ENCODE measurements at regions not wholly inside any gene's neighbourhood (a gene's known extent, or its start where the extent isn't known, plus 50 kb on each side); places are given as distances from the start of the nearest gene placed in this dataset.

DNA sequence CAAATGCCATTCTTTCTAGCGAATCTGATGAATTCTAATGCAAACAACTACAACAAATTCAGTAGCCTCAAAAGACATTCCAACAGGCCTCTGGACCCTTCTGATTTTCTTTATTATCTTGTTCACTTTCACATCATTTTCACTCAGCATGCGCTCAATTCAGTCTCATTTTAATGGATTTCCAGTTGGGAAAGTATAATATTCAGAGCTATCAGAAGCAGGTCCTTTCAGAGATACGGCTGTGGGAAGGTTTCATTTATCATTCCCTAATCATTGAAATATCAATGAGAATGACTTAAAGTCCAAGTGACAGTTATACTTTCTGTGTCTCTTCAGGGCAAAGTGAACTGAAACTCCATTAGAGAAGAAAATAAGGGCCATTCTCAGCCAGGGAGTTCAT, 1083.7 kb upstream of the FLRT2 start:
- TF ChIP-seq, protein P1, sequence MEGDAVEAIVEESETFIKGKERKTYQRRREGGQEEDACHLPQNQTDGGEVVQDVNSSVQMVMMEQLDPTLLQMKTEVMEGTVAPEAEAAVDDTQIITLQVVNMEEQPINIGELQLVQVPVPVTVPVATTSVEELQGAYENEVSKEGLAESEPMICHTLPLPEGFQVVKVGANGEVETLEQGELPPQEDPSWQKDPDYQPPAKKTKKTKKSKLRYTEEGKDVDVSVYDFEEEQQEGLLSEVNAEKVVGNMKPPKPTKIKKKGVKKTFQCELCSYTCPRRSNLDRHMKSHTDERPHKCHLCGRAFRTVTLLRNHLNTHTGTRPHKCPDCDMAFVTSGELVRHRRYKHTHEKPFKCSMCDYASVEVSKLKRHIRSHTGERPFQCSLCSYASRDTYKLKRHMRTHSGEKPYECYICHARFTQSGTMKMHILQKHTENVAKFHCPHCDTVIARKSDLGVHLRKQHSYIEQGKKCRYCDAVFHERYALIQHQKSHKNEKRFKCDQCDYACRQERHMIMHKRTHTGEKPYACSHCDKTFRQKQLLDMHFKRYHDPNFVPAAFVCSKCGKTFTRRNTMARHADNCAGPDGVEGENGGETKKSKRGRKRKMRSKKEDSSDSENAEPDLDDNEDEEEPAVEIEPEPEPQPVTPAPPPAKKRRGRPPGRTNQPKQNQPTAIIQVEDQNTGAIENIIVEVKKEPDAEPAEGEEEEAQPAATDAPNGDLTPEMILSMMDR (IDR thresholded peaks at IDR 0.05) = no peak
- TF ChIP-seq POLR2A (IDR thresholded peaks at IDR 0.05) (no peak), POLR2AphosphoS5 (IDR thresholded peaks at IDR 0.05) (no peak)

Data from prostate gland (tissue), 2 donors.